ENCODE measurements at regions not wholly inside any gene's neighbourhood (a gene's known extent, or its start where the extent isn't known, plus 50 kb on each side); places are given as distances from the start of the nearest gene placed in this dataset.

- Histone ChIP-seq H3K9me3 (peaks cover 0 to 6% (median 0%) of the 10 kb centered on the region in 11 donors), H3K4me1 (peaks cover 0 to 13% (median 9%) of the 10 kb centered on the region in 9 donors), H3K27ac (no peak overlapping the region), H3K27me3 (no peaks in the 10 kb centered on the region), H3K4me3 (no peak overlapping the region), H3K36me3 (no peaks in the 10 kb centered on the region)
- WGBS, 2 donors: 72 to 77% methylated on average over 2 of the region's 2 CpGs
- TF ChIP-seq CTCF (IDR thresholded peaks at IDR 0.05): no peak
- ATAC-seq (no peak), DNase-seq (no peak)
- intact Hi-C loops (cut with DNase I): no loop called here
Measured at GRCh38 chr4:17068392-17068791, 169.9 kb upstream of the LDB2 start.

GRCh38 chr4:17066972-17067371 is 168.5 kb upstream of the LDB2 start:
- H3K27me3 ChIP-seq: no peaks in the 10 kb centered on the region
- peaks cover 0 to 6% (median 0%) of the 10 kb centered on the region in 11 donors for H3K9me3 ChIP-seq
- DNase-seq (no peak), ATAC-seq (peak in 1 of 8 donors; percentile 73)
- no peak overlapping the region for H3K27ac ChIP-seq
- H3K4me1 ChIP-seq: peaks cover 0 to 5% (median 0%) of the 10 kb centered on the region in 9 donors
- H3K4me3 ChIP-seq: no peak overlapping the region
- no peak for TF ChIP-seq CTCF (IDR thresholded peaks at IDR 0.05)
- 71 to 74% methylated on average over 4 of the region's 4 CpGs for WGBS, 2 donors
- no peaks in the 10 kb centered on the region for H3K36me3 ChIP-seq
- intact Hi-C loops (cut with DNase I): no loop called here

GRCh38 chr4:17066236-17066635 is 167.8 kb upstream of the LDB2 start:
- TF ChIP-seq CTCF (IDR thresholded peaks at IDR 0.05): no peak
- no peaks in the 10 kb centered on the region for H3K4me1 ChIP-seq
- no peak overlapping the region for H3K4me3 ChIP-seq
- peaks cover 0 to 6% (median 0%) of the 10 kb centered on the region in 11 donors for H3K9me3 ChIP-seq
- H3K27me3 ChIP-seq: no peaks in the 10 kb centered on the region
- DNase-seq (no peak), ATAC-seq (no peak)
- 64 to 67% methylated on average over 1 of the region's 1 CpG for WGBS, 2 donors
- no peaks in the 10 kb centered on the region for H3K36me3 ChIP-seq
- H3K27ac ChIP-seq: no peak overlapping the region
- intact Hi-C loops (cut with DNase I): no loop called here

GRCh38 chr4:17065821-17066220 is 167.4 kb upstream of the LDB2 start:
- Histone ChIP-seq H3K36me3 (no peaks in the 10 kb centered on the region), H3K4me3 (no peak overlapping the region), H3K27me3 (no peaks in the 10 kb centered on the region), H3K4me1 (no peaks in the 10 kb centered on the region), H3K27ac (no peak overlapping the region), H3K9me3 (peaks cover 0 to 6% (median 0%) of the 10 kb centered on the region in 11 donors)
- no peak for TF ChIP-seq CTCF (IDR thresholded peaks at IDR 0.05)
- intact Hi-C loops (cut with DNase I): no loop called here
- DNase-seq (no peak), ATAC-seq (no peak)
- 84 to 90% methylated on average over 2 of the region's 2 CpGs for WGBS, 2 donors

Data from heart right ventricle (tissue), 16 donors.